IMR-90 (cell line): ENCODE measurements at regions not wholly inside any gene's neighbourhood (a gene's known extent, or its start where the extent isn't known, plus 50 kb on each side); places are given as distances from the start of the nearest gene placed in this dataset.
A peak's percentile ranks its signal among the peaks of the same experiment; 100 is the strongest.

Experiments used
- ATAC-seq: fragments of 200-7000 bp; cut with Tn5 transposase; 2 replicates; pipeline ENCODE4 v1.9.1; 2020; ENCODE audit warnings: low read depth, mild to moderate bottlenecking, moderate library complexity
- BruUV-seq: library from RNA; stranded (reverse); fragments of 400-500 nt; replicated peaks from 2 replicates; lab custom pipeline; 2021; lab: Mats Ljungman, UMichigan
- CTCF ChIA-PET: fragments of 300-600 bp; formaldehyde crosslinking; extraction: SDS; loops from one replicate; lab custom pipeline; 2021; ENCODE audit warnings: antibody characterized with exemption; lab: Yijun Ruan, JAX
- POLR2A ChIA-PET: fragments of 300-600 bp; sonication (Branson Sonifier 250); formaldehyde crosslinking; loops from one replicate; lab custom pipeline; 2022; ENCODE audit warnings: antibody characterized with exemption; ENCODE audit not compliant: unreplicated experiment; lab: Charles Lee
- DNase-seq: peaks from one replicate; pipeline ENCODE4 v3.0.0; 2013
- H2AFZ ChIP-seq: replicated peaks from 2 replicates; pipeline ENCODE3; 2013; ENCODE audit warnings: low read length, mild to moderate bottlenecking; ENCODE audit not compliant: poor library complexity
- H2AK5ac ChIP-seq: 2 replicates; pipeline ENCODE4 v1.6.1; 2013; ENCODE audit warnings: low read depth, low read length, inconsistent platforms
- H2AK9ac ChIP-seq: replicated peaks from 2 replicates; pipeline ENCODE3; 2013; ENCODE audit warnings: mild to moderate bottlenecking, low read depth, low read length, moderate library complexity; ENCODE audit not compliant: poor library complexity
- H2BK120ac ChIP-seq: 2 replicates; pipeline ENCODE4 v1.6.1; 2013; ENCODE audit warnings: low read depth, low read length, inconsistent platforms
- H2BK15ac ChIP-seq: 3 replicates; pipeline ENCODE4 v1.6.1; 2013; ENCODE audit warnings: low read depth, low read length, inconsistent platforms
- H2BK20ac ChIP-seq: 2 replicates; pipeline ENCODE4 v1.6.1; 2013; ENCODE audit warnings: low read depth, mild to moderate bottlenecking, inconsistent platforms, low read length, moderate library complexity
- H2BK5ac ChIP-seq: 2 replicates; pipeline ENCODE4 v1.6.1; 2013; ENCODE audit warnings: mild to moderate bottlenecking, low read depth, low read length, inconsistent platforms; ENCODE audit not compliant: poor library complexity, severe bottlenecking
- H3K14ac ChIP-seq: replicated peaks from 2 replicates; pipeline ENCODE4 v1.6.1; 2013; ENCODE audit warnings: low read depth, low read length, inconsistent platforms
- H3K18ac ChIP-seq: 2 replicates; pipeline ENCODE4 v1.6.1; 2013; ENCODE audit warnings: low read depth, low read length, control low read depth
- H3K23ac ChIP-seq: 2 replicates; pipeline ENCODE4 v1.6.1; 2013; ENCODE audit warnings: low read depth, low read length, inconsistent platforms
- H3K27ac ChIP-seq: 2 replicates; pipeline ENCODE4 v1.5.1; 2013; ENCODE audit warnings: mild to moderate bottlenecking, control low read depth, low read length; ENCODE audit not compliant: insufficient read depth
- H3K27me3 ChIP-seq: 2 replicates; pipeline ENCODE4 v1.6.1; 2013; ENCODE audit warnings: low read length; ENCODE audit not compliant: control insufficient read depth, insufficient read depth
- H3K36me3 ChIP-seq: 2 replicates; pipeline ENCODE4 v1.6.1; 2013; ENCODE audit warnings: low read length, mixed read lengths; ENCODE audit not compliant: control insufficient read depth, insufficient read depth
- H3K4ac ChIP-seq: 2 replicates; pipeline ENCODE4 v1.6.1; 2013; ENCODE audit warnings: low read depth, low read length, inconsistent platforms
- H3K4me1 ChIP-seq: 2 replicates; pipeline ENCODE4 v1.6.1; 2013; ENCODE audit warnings: low read length, mixed read lengths; ENCODE audit not compliant: control insufficient read depth, insufficient read depth
- H3K4me2 ChIP-seq: 2 replicates; pipeline ENCODE4 v1.6.1; 2013; ENCODE audit warnings: low read depth, mild to moderate bottlenecking, control low read depth, low read length, moderate library complexity
- H3K4me3 ChIP-seq: 2 replicates; pipeline ENCODE4 v1.5.1; 2013; ENCODE audit warnings: low read depth, mild to moderate bottlenecking, control low read depth, low read length, moderate library complexity; ENCODE audit not compliant: insufficient read depth
- H3K56ac ChIP-seq: 2 replicates; pipeline ENCODE4 v1.6.1; 2013; ENCODE audit warnings: low read length, inconsistent platforms; ENCODE audit not compliant: insufficient read depth; ENCODE audit errors: extremely low read depth
- H3K79me1 ChIP-seq, 2 experiments: 2 replicates each; pipeline ENCODE4 v1.6.1; 2013; ENCODE audit warnings: low read length in 2 of 2, inconsistent platforms in 1 of 2, low read depth in 1 of 2
- H3K9ac ChIP-seq: 2 replicates; pipeline ENCODE4 v1.6.1; 2013; ENCODE audit warnings: low read depth, low read length, control low read depth
- H3K9me1 ChIP-seq: 2 replicates; pipeline ENCODE4 v1.6.1; 2013; ENCODE audit warnings: low read length, inconsistent platforms; ENCODE audit not compliant: insufficient read depth
- H3K9me3 ChIP-seq: 2 replicates; pipeline ENCODE4 v1.6.1; 2013; ENCODE audit warnings: low read length; ENCODE audit not compliant: control insufficient read depth, insufficient read depth
- H4K20me1 ChIP-seq: 2 replicates; pipeline ENCODE4 v1.6.1; 2013; ENCODE audit warnings: low read length, inconsistent platforms; ENCODE audit not compliant: insufficient read depth
- H4K5ac ChIP-seq: 2 replicates; pipeline ENCODE4 v1.6.1; 2013; ENCODE audit warnings: mild to moderate bottlenecking, low read depth, low read length, control low read depth
- H4K8ac ChIP-seq, 2 experiments: 2 replicates each; pipeline ENCODE4 v1.6.1; 2013; ENCODE audit warnings: low read depth in 2 of 2, low read length in 2 of 2, control low read depth in 1 of 2, inconsistent platforms in 1 of 2
- H4K91ac ChIP-seq: 2 replicates; pipeline ENCODE4 v1.6.1; 2013; ENCODE audit warnings: low read depth, low read length, inconsistent platforms; ENCODE audit not compliant: insufficient read depth
- BHLHE40 ChIP-seq: fragments of 150-350 bp; IDR thresholded peaks from 2 replicates; pipeline ENCODE4 v1.6.1; 2016; ENCODE audit warnings: mild to moderate bottlenecking, low read depth, low read length
- CEBPB ChIP-seq: IDR thresholded peaks from 2 replicates; pipeline ENCODE4 v1.6.1; 2012; ENCODE audit warnings: low read depth, low read length, improper control_type of control experiment
- CHD1 ChIP-seq: IDR thresholded peaks from 2 replicates; pipeline ENCODE4 v1.6.1; 2012; ENCODE audit warnings: low read depth, low read length, improper control_type of control experiment
- FOS ChIP-seq: fragments of 150-350 bp; IDR thresholded peaks from 2 replicates; pipeline ENCODE4 v1.6.1; 2016; ENCODE audit warnings: low read depth, low read length
- MAFK ChIP-seq: IDR thresholded peaks from 2 replicates; pipeline ENCODE4 v1.6.1; 2012; ENCODE audit warnings: low read depth, low read length, improper control_type of control experiment
- MAZ ChIP-seq: IDR thresholded peaks from 2 replicates; pipeline ENCODE4 v1.6.1; 2012; ENCODE audit warnings: low read depth, mild to moderate bottlenecking, low read length, improper control_type of control experiment, moderate library complexity, borderline replicate concordance
- MXI1 ChIP-seq: IDR thresholded peaks from 2 replicates; pipeline ENCODE4 v1.6.1; 2012; ENCODE audit warnings: low read depth, mild to moderate bottlenecking, low read length, moderate library complexity, borderline replicate concordance
- POLR2A ChIP-seq: IDR thresholded peaks from 2 replicates; pipeline ENCODE4 v1.6.1; 2012; ENCODE audit warnings: mild to moderate bottlenecking, low read depth, low read length
- RAD21 ChIP-seq: IDR thresholded peaks from 2 replicates; pipeline ENCODE4 v1.6.1; 2012; ENCODE audit warnings: low read length, improper control_type of control experiment
- RCOR1 ChIP-seq: IDR thresholded peaks from 2 replicates; pipeline ENCODE4 v1.6.1; 2012; ENCODE audit warnings: mild to moderate bottlenecking, low read length, improper control_type of control experiment; ENCODE audit not compliant: insufficient replicate concordance
- RFX5 ChIP-seq: IDR thresholded peaks from 2 replicates; pipeline ENCODE4 v1.8.0; 2012; ENCODE audit warnings: low read depth, mild to moderate bottlenecking, low read length, moderate library complexity
- SMC3 ChIP-seq: fragments of 150-350 bp; IDR thresholded peaks from 2 replicates; pipeline ENCODE4 v1.6.1; 2016; ENCODE audit warnings: low read depth, mild to moderate bottlenecking, antibody characterized with exemption, low read length, moderate library complexity
- WGBS, 2 experiments: methylation state at CpG; one replicate each; pipeline versions ENCODE4 v1.1.5 to v1.1.7; 2013; ENCODE audit warnings: missing lambda C conversion rate in 2 of 2; ENCODE audit not compliant: insufficient read length in 1 of 2; ENCODE audit errors: extremely low coverage in 2 of 2; 5-methylcytosine and 5-hydroxymethylcytosine counted together
- dilution Hi-C: fragments of 300-500 bp; cut with HindIII; formaldehyde crosslinking; loops from one replicate; pipeline ENCODE4 v1.14.3; 2018; ENCODE audit warnings: low sequenced_read_pairs; ENCODE audit not compliant: unreplicated experiment
- in situ Hi-C: fragments of 300-500 bp; cut with MboI; formaldehyde crosslinking; loops from 3 replicates; pipeline ENCODE4 v1.14.3; 2019; ENCODE audit warnings: low sequenced_read_pairs, inconsistent platforms, mixed read lengths
- intact Hi-C: fragments of 100-400 bp; cut with micrococcal nuclease; formaldehyde crosslinking; loops from 2 replicates; pipeline ENCODE4 v1.10.0; 2022
- TF ChIP-seq, protein P1 (sequence below): conservative IDR thresholded peaks from 2 replicates; pipeline ENCODE4 v1.5.1; 2012; ENCODE audit warnings: mild to moderate bottlenecking, low read depth, low read length, improper control_type of control experiment
- TF ChIP-seq, protein P2 (sequence below): fragments of 150-350 bp; IDR thresholded peaks from 2 replicates; pipeline ENCODE4 v1.6.1; 2017; ENCODE audit warnings: mild to moderate bottlenecking, antibody characterized with exemption, low read length, low read depth
- TF ChIP-seq, protein P3 (sequence below): fragments of 150-350 bp; IDR thresholded peaks from 2 replicates; pipeline ENCODE4 v1.6.1; 2016; ENCODE audit warnings: low read depth, mild to moderate bottlenecking, low read length, moderate library complexity, borderline replicate concordance

DNA sequence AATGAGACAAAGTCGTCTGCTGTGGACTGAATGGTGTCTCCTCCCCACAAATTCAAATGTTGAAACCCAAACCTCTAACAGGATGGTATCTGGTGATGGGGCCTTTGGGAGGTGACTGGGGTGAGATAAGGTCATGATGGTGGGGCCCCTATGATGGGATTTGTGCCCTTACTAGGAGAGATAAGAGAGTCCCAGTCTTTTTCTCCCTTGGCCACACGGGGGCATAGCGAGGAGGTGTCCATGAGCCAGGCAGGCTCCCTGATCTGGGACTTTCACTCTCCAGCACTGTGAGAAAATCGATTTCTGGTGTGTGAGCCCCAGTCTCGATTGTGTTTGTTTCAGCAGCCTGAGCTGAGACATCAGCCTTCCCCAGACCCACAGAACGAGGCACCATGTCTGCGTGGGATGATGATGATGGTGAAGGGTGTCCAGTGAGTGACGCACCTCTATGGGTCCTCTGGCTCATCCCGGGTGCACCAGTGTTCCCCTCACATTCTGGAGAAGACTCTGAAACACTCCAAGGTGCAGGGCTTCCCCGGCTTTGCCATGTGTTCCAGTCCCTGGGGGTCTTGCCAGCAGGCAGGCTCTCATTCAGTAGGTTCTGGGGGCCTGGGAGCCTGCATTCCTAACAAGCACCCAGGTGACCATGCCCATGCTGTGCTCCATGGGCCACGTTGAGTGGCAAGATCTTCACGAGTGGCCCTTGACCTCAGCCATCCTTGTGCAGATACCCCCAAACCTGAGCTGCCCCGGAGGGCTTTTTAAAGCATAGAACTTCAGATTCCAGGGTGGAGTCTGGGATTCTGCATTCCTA, 363.0 kb downstream of the CTTN start:
- 100% methylated on average over 1 of the region's 13 CpGs; no CpG with 5 or more reads in 1 of the 2 experiments for WGBS, 2 experiments
- H3K9me3 ChIP-seq = peaks cover 2% of the 10 kb centered on the region; the same call in 1 of the 2 replicates
- H3K9ac ChIP-seq = no peak overlapping the region
- no peak overlapping the region for H3K27ac ChIP-seq
- ChIA-PET CTCF (no interaction called here), POLR2A (no interaction called here)
- H3K56ac ChIP-seq = no peak overlapping the region
- no peak overlapping the region for H3K4me3 ChIP-seq
- no peak overlapping the region for H2AK5ac ChIP-seq
- no peak overlapping the region for H3K18ac ChIP-seq
- H4K8ac ChIP-seq = no peak overlapping the region
- in situ Hi-C loops = no loop called here
- no peak overlapping the region for H2BK5ac ChIP-seq
- no peak overlapping the region for H3K14ac ChIP-seq
- DNase-seq (no peak), ATAC-seq (no peak)
- no peak overlapping the region for H2BK15ac ChIP-seq
- H2BK120ac ChIP-seq = no peak overlapping the region
- no peaks in the 10 kb centered on the region for H3K36me3 ChIP-seq
- H3K23ac ChIP-seq = no peak overlapping the region
- no peaks in the 10 kb centered on the region for H3K4me1 ChIP-seq
- H2AK9ac ChIP-seq = no peak overlapping the region
- no peak overlapping the region for H3K4ac ChIP-seq
- BruUV-seq = no TSS peak
- no peak overlapping the region for H4K5ac ChIP-seq
- no peaks in the 10 kb centered on the region; the same call in 1 of the 2 replicates for H4K20me1 ChIP-seq
- no peaks in the 10 kb centered on the region; the same call in 1 of the 2 replicates for H3K27me3 ChIP-seq
- no peak overlapping the region for H4K91ac ChIP-seq
- no peaks in the 10 kb centered on the region for H3K79me1 ChIP-seq
- no peak overlapping the region for H2BK20ac ChIP-seq
- no peak overlapping the region for H3K4me2 ChIP-seq
- intact Hi-C loops = no loop called here
- dilution Hi-C loops = no loop called here
- H2AFZ ChIP-seq = peak overlapping the region; percentile 37
- no peaks in the 10 kb centered on the region for H3K9me1 ChIP-seq
- TF ChIP-seq, protein P1, sequence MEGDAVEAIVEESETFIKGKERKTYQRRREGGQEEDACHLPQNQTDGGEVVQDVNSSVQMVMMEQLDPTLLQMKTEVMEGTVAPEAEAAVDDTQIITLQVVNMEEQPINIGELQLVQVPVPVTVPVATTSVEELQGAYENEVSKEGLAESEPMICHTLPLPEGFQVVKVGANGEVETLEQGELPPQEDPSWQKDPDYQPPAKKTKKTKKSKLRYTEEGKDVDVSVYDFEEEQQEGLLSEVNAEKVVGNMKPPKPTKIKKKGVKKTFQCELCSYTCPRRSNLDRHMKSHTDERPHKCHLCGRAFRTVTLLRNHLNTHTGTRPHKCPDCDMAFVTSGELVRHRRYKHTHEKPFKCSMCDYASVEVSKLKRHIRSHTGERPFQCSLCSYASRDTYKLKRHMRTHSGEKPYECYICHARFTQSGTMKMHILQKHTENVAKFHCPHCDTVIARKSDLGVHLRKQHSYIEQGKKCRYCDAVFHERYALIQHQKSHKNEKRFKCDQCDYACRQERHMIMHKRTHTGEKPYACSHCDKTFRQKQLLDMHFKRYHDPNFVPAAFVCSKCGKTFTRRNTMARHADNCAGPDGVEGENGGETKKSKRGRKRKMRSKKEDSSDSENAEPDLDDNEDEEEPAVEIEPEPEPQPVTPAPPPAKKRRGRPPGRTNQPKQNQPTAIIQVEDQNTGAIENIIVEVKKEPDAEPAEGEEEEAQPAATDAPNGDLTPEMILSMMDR = no peak
- TF ChIP-seq, protein P2, sequence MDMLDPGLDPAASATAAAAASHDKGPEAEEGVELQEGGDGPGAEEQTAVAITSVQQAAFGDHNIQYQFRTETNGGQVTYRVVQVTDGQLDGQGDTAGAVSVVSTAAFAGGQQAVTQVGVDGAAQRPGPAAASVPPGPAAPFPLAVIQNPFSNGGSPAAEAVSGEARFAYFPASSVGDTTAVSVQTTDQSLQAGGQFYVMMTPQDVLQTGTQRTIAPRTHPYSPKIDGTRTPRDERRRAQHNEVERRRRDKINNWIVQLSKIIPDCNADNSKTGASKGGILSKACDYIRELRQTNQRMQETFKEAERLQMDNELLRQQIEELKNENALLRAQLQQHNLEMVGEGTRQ = no peak
- TF ChIP-seq SMC3 = no peak
- TF ChIP-seq CHD1 = no peak
- TF ChIP-seq BHLHE40 = no peak
- TF ChIP-seq FOS = no peak
- TF ChIP-seq RFX5 = no peak
- no peak for TF ChIP-seq CEBPB
- TF ChIP-seq MAFK = no peak
- no peak for TF ChIP-seq MAZ
- TF ChIP-seq POLR2A = no peak
- TF ChIP-seq RAD21 = no peak
- TF ChIP-seq RCOR1 = no peak
- TF ChIP-seq MXI1 = no peak
- TF ChIP-seq, protein P3, sequence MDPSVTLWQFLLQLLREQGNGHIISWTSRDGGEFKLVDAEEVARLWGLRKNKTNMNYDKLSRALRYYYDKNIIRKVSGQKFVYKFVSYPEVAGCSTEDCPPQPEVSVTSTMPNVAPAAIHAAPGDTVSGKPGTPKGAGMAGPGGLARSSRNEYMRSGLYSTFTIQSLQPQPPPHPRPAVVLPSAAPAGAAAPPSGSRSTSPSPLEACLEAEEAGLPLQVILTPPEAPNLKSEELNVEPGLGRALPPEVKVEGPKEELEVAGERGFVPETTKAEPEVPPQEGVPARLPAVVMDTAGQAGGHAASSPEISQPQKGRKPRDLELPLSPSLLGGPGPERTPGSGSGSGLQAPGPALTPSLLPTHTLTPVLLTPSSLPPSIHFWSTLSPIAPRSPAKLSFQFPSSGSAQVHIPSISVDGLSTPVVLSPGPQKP = no peak
